GM23338 (cell line): ENCODE measurements at regions not wholly inside any gene's neighbourhood (a gene's known extent, or its start where the extent isn't known, plus 50 kb on each side); places are given as distances from the start of the nearest gene placed in this dataset.

Experiments
- EZH2phosphoT487 ChIP-seq: fragments of 200-600 bp; sonication (generic); IDR thresholded peaks from one replicate; pipeline ENCODE4 v1.8.1; 2018; ENCODE audit warnings: antibody characterized with exemption; ENCODE audit not compliant: unreplicated experiment
- POLR2AphosphoS5 ChIP-seq: IDR thresholded peaks from 2 replicates; pipeline ENCODE4 v1.6.1; 2016; ENCODE audit warnings: antibody characterized with exemption, low read depth
- ZNF114 ChIP-seq: fragments of 250-450 bp; sonication (Bioruptor Pico); IDR thresholded peaks from 2 replicates; pipeline ENCODE4 v1.5.0; 2020; ENCODE audit warnings: mild to moderate bottlenecking, moderate library complexity
- ZNF331 ChIP-seq: fragments of 250-450 bp; sonication (Bioruptor Pico); IDR thresholded peaks from 2 replicates; pipeline ENCODE4 v1.5.0; 2020; ENCODE audit warnings: low read depth, mild to moderate bottlenecking, moderate library complexity
- TF ChIP-seq, protein P1 (sequence below): fragments of 250-450 bp; sonication (Bioruptor Pico); IDR thresholded peaks from 2 replicates; pipeline ENCODE4 v1.5.0; 2020; ENCODE audit warnings: mild to moderate bottlenecking, moderate library complexity
- TF ChIP-seq, protein P2 (sequence below): IDR thresholded peaks from 2 replicates; pipeline ENCODE4 v1.6.1; 2016; ENCODE audit warnings: antibody characterized with exemption
- TF ChIP-seq, protein P3 (sequence below): IDR thresholded peaks from one replicate; pipeline ENCODE4 v1.6.1; 2018; ENCODE audit warnings: antibody characterized with exemption; ENCODE audit not compliant: unreplicated experiment

DNA sequence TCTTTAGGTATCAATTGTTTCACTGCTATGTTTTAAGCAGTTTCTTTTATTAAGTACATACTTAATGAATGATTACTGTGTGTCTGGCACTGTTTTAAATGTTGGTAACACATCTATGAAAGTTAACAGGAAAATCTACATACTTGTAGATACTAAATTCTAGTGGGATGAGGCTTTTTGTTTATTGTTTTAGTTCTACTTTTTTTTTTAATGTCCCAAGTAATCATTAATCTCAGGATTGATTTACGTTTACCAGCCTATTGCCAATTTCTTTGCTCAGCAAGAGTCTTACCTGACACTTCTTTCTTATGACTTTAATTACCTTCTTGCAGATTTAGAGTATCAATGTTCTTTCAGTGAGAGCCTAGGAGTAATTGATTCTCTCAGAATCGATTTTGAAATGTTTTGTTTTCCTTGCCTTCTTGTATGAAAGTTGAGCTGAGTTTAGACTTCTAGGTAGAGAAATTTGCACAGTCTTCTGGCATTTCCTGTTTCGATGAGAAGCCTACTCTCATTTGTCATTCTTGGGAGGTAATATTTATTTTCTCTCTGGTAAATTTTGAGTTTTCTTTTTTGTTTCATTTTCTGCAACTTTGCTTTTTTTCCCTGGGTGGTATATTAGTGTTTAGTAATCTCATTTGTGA lies 235.2 kb upstream of the ANKRD50 start (continued):
- TF ChIP-seq, protein P1, sequence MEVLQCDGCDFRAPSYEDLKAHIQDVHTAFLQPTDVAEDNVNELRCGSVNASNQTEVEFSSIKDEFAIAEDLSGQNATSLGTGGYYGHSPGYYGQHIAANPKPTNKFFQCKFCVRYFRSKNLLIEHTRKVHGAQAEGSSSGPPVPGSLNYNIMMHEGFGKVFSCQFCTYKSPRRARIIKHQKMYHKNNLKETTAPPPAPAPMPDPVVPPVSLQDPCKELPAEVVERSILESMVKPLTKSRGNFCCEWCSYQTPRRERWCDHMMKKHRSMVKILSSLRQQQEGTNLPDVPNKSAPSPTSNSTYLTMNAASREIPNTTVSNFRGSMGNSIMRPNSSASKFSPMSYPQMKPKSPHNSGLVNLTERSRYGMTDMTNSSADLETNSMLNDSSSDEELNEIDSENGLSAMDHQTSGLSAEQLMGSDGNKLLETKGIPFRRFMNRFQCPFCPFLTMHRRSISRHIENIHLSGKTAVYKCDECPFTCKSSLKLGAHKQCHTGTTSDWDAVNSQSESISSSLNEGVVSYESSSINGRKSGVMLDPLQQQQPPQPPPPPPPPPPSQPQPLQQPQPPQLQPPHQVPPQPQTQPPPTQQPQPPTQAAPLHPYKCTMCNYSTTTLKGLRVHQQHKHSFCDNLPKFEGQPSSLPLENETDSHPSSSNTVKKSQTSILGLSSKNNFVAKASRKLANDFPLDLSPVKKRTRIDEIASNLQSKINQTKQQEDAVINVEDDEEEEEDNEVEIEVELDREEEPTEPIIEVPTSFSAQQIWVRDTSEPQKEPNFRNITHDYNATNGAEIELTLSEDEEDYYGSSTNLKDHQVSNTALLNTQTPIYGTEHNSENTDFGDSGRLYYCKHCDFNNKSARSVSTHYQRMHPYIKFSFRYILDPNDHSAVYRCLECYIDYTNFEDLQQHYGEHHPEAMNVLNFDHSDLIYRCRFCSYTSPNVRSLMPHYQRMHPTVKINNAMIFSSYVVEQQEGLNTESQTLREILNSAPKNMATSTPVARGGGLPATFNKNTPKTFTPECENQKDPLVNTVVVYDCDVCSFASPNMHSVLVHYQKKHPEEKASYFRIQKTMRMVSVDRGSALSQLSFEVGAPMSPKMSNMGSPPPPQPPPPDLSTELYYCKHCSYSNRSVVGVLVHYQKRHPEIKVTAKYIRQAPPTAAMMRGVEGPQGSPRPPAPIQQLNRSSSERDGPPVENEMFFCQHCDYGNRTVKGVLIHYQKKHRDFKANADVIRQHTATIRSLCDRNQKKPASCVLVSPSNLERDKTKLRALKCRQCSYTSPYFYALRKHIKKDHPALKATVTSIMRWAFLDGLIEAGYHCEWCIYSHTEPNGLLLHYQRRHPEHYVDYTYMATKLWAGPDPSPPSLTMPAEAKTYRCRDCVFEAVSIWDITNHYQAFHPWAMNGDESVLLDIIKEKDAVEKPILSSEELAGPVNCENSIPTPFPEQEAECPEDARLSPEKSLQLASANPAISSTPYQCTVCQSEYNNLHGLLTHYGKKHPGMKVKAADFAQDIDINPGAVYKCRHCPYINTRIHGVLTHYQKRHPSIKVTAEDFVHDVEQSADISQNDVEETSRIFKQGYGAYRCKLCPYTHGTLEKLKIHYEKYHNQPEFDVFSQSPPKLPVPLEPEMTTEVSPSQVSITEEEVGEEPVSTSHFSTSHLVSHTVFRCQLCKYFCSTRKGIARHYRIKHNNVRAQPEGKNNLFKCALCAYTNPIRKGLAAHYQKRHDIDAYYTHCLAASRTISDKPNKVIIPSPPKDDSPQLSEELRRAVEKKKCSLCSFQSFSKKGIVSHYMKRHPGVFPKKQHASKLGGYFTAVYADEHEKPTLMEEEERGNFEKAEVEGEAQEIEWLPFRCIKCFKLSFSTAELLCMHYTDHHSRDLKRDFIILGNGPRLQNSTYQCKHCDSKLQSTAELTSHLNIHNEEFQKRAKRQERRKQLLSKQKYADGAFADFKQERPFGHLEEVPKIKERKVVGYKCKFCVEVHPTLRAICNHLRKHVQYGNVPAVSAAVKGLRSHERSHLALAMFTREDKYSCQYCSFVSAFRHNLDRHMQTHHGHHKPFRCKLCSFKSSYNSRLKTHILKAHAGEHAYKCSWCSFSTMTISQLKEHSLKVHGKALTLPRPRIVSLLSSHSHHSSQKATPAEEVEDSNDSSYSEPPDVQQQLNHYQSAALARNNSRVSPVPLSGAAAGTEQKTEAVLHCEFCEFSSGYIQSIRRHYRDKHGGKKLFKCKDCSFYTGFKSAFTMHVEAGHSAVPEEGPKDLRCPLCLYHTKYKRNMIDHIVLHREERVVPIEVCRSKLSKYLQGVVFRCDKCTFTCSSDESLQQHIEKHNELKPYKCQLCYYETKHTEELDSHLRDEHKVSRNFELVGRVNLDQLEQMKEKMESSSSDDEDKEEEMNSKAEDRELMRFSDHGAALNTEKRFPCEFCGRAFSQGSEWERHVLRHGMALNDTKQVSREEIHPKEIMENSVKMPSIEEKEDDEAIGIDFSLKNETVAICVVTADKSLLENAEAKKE (CRISPR knock-in tag): no peak
- TF ChIP-seq, protein P2, sequence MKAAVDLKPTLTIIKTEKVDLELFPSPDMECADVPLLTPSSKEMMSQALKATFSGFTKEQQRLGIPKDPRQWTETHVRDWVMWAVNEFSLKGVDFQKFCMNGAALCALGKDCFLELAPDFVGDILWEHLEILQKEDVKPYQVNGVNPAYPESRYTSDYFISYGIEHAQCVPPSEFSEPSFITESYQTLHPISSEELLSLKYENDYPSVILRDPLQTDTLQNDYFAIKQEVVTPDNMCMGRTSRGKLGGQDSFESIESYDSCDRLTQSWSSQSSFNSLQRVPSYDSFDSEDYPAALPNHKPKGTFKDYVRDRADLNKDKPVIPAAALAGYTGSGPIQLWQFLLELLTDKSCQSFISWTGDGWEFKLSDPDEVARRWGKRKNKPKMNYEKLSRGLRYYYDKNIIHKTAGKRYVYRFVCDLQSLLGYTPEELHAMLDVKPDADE: no peak
- no peak for TF ChIP-seq POLR2AphosphoS5
- no peak for TF ChIP-seq ZNF114
- TF ChIP-seq, protein P3, sequence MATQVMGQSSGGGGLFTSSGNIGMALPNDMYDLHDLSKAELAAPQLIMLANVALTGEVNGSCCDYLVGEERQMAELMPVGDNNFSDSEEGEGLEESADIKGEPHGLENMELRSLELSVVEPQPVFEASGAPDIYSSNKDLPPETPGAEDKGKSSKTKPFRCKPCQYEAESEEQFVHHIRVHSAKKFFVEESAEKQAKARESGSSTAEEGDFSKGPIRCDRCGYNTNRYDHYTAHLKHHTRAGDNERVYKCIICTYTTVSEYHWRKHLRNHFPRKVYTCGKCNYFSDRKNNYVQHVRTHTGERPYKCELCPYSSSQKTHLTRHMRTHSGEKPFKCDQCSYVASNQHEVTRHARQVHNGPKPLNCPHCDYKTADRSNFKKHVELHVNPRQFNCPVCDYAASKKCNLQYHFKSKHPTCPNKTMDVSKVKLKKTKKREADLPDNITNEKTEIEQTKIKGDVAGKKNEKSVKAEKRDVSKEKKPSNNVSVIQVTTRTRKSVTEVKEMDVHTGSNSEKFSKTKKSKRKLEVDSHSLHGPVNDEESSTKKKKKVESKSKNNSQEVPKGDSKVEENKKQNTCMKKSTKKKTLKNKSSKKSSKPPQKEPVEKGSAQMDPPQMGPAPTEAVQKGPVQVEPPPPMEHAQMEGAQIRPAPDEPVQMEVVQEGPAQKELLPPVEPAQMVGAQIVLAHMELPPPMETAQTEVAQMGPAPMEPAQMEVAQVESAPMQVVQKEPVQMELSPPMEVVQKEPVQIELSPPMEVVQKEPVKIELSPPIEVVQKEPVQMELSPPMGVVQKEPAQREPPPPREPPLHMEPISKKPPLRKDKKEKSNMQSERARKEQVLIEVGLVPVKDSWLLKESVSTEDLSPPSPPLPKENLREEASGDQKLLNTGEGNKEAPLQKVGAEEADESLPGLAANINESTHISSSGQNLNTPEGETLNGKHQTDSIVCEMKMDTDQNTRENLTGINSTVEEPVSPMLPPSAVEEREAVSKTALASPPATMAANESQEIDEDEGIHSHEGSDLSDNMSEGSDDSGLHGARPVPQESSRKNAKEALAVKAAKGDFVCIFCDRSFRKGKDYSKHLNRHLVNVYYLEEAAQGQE: no peak
- no peak for TF ChIP-seq ZNF331 (CRISPR knock-in tag)
- TF ChIP-seq EZH2phosphoT487: no peak
